DND-41 (cell line): ENCODE measurements at regions not wholly inside any gene's neighbourhood (a gene's known extent, or its start where the extent isn't known, plus 50 kb on each side); places are given as distances from the start of the nearest gene placed in this dataset.

Source experiments
- ATAC-seq: fragments of 200-7000 bp; cut with Tn5 transposase; 3 replicates; pipeline ENCODE4 v1.9.1; 2021; ENCODE audit warnings: low read depth; ENCODE audit not compliant: insufficient read depth
- DNase-seq: peaks from one replicate; pipeline ENCODE4 v3.0.0-alpha.2; 2020
- H2AFZ ChIP-seq: 2 replicates; pipeline ENCODE4 v1.6.0; 2012; ENCODE audit warnings: low read depth, low read length
- H3K27ac ChIP-seq: 2 replicates; pipeline ENCODE4 v1.5.1; 2012; ENCODE audit warnings: low read length, inconsistent platforms
- H3K27me3 ChIP-seq: fragments of 200-600 bp; sonication (generic); 2 replicates; pipeline ENCODE4 v1.6.0; 2012; ENCODE audit warnings: low read length, mild to moderate bottlenecking, inconsistent platforms; ENCODE audit not compliant: insufficient read depth, poor library complexity
- H3K36me3 ChIP-seq: 2 replicates; pipeline ENCODE4 v1.5.1; 2012; ENCODE audit warnings: low read length, inconsistent platforms; ENCODE audit not compliant: insufficient read depth
- H3K4me1 ChIP-seq: 2 replicates; pipeline ENCODE4 v1.5.1; 2012; ENCODE audit warnings: mild to moderate bottlenecking, low read length; ENCODE audit not compliant: insufficient read depth
- H3K4me2 ChIP-seq: 2 replicates; pipeline ENCODE4 v1.6.0; 2012; ENCODE audit warnings: mild to moderate bottlenecking, moderate library complexity, low read length, inconsistent platforms; ENCODE audit not compliant: insufficient read depth
- H3K4me3 ChIP-seq, 2 experiments: fragments of 200-600 bp in 1 of 2; shearing (Covaris generic) in 1 of 2; 2 replicates each; pipeline ENCODE4 v1.5.1; 2012 to 2016; ENCODE audit warnings: inconsistent platforms in 2 of 2, low read length in 2 of 2, mild to moderate bottlenecking in 2 of 2, low read depth in 1 of 2, moderate library complexity in 1 of 2
- H3K79me2 ChIP-seq: 2 replicates; pipeline ENCODE4 v1.6.0; 2012; ENCODE audit warnings: low read length, inconsistent platforms; ENCODE audit not compliant: insufficient read depth
- H3K9ac ChIP-seq: 2 replicates; pipeline ENCODE4 v1.6.0; 2012; ENCODE audit warnings: low read depth, mild to moderate bottlenecking, inconsistent platforms, low read length, moderate library complexity
- H3K9me3 ChIP-seq: 2 replicates; pipeline ENCODE4 v1.5.1; 2012; ENCODE audit warnings: low read length, moderate library complexity, mild to moderate bottlenecking, inconsistent platforms; ENCODE audit not compliant: insufficient read depth, severe bottlenecking
- H4K20me1 ChIP-seq: 2 replicates; pipeline ENCODE4 v1.6.0; 2012; ENCODE audit warnings: low read length; ENCODE audit not compliant: insufficient read depth
- CTCF ChIP-seq: IDR thresholded peaks from 2 replicates; pipeline ENCODE4 v1.5.1; 2012; ENCODE audit warnings: borderline replicate concordance, low read length, moderate library complexity, mild to moderate bottlenecking; ENCODE audit not compliant: poor library complexity, severe bottlenecking; ENCODE audit errors: extremely low read depth
- EZH2 ChIP-seq: IDR thresholded peaks from 3 replicates; pipeline ENCODE4 v1.6.1; 2012; ENCODE audit warnings: borderline replicate concordance, low read depth, mild to moderate bottlenecking, moderate library complexity, low read length, inconsistent platforms; ENCODE audit not compliant: severe bottlenecking

GRCh38 chr11:34001557-34002064 is 49.9 kb upstream of the CAPRIN1 start:
- Histone ChIP-seq H3K9me3 (no peaks in the 10 kb centered on the region), H3K27ac (no peak overlapping the region), H3K4me2 (no peak overlapping the region), H3K79me2 (no peaks in the 10 kb centered on the region), H3K27me3 (peaks cover 24% of the 10 kb centered on the region), H2AFZ (no peak overlapping the region), H4K20me1 (no peaks in the 10 kb centered on the region), H3K9ac (no peak overlapping the region), H3K4me3 (no peak overlapping the region), H3K4me1 (peaks cover 6% of the 10 kb centered on the region), H3K36me3 (no peaks in the 10 kb centered on the region)
- DNase-seq (no peak), ATAC-seq (no peak)
- TF ChIP-seq EZH2: no peak
- no peak for TF ChIP-seq CTCF

- H3K27ac ChIP-seq: no peak overlapping the region
- no peak overlapping the region for H3K9ac ChIP-seq
- no peak overlapping the region for H3K4me2 ChIP-seq
- no peaks in the 10 kb centered on the region for H3K36me3 ChIP-seq
- peaks cover 15% of the 10 kb centered on the region for H3K27me3 ChIP-seq
- H3K4me3 ChIP-seq: no peak overlapping the region
- no peaks in the 10 kb centered on the region for H3K79me2 ChIP-seq
- no peak for TF ChIP-seq CTCF
- TF ChIP-seq EZH2: no peak
- H3K4me1 ChIP-seq: peaks cover 6% of the 10 kb centered on the region
- no peak overlapping the region for H2AFZ ChIP-seq
- no peaks in the 10 kb centered on the region for H3K9me3 ChIP-seq
- DNase-seq (no peak), ATAC-seq (no peak)
- H4K20me1 ChIP-seq: no peaks in the 10 kb centered on the region
Measured at GRCh38 chr11:33999393-33999792, 52.1 kb upstream of the CAPRIN1 start.

GRCh38 chr11:33997584-33998251 is 53.8 kb upstream of the CAPRIN1 start:
- DNase-seq (no peak), ATAC-seq (no peak)
- Histone ChIP-seq H2AFZ (no peak overlapping the region), H3K27ac (no peak overlapping the region), H4K20me1 (no peaks in the 10 kb centered on the region), H3K9me3 (no peaks in the 10 kb centered on the region), H3K9ac (no peak overlapping the region), H3K27me3 (peaks cover 15% of the 10 kb centered on the region), H3K4me1 (peaks cover 6% of the 10 kb centered on the region), H3K79me2 (no peaks in the 10 kb centered on the region), H3K36me3 (no peaks in the 10 kb centered on the region), H3K4me3 (no peak overlapping the region), H3K4me2 (no peak overlapping the region)
- TF ChIP-seq EZH2 (no peak), CTCF (no peak)
